ENCODE measurements at regions not wholly inside any gene's neighbourhood (a gene's known extent, or its start where the extent isn't known, plus 50 kb on each side); places are given as distances from the start of the nearest gene placed in this dataset.

- TF ChIP-seq CTCF (IDR thresholded peaks at IDR 0.05) = no peak
- TF ChIP-seq POLR2A (IDR thresholded peaks at IDR 0.05) = no peak
Measured at GRCh38 chr3:61323094-61323493, 71.8 kb upstream of the FHIT start.

All from right lobe of liver (tissue), 4 donors.